SK-N-SH treated with all-trans-retinoic acid at 6 μM for 48 hours (cell line): ENCODE measurements at regions not wholly inside any gene's neighbourhood (a gene's known extent, or its start where the extent isn't known, plus 50 kb on each side); places are given as distances from the start of the nearest gene placed in this dataset.

Experiments
- ESRRG ChIP-seq: fragments of 250-450 bp; sonication (Bioruptor Pico); IDR thresholded peaks from 2 replicates; pipeline ENCODE4 v1.6.1; 2021; ENCODE audit warnings: mild to moderate bottlenecking
- GLIS3 ChIP-seq: fragments of 250-450 bp; sonication (Bioruptor Pico); IDR thresholded peaks from 2 replicates; pipeline ENCODE4 v1.5.0; 2020; ENCODE audit warnings: mild to moderate bottlenecking, moderate library complexity
- OSR1 ChIP-seq: fragments of 250-450 bp; sonication (Bioruptor Pico); IDR thresholded peaks from 2 replicates; pipeline ENCODE4 v1.8.0; 2022; ENCODE audit warnings: moderate library complexity, mild to moderate bottlenecking, inconsistent platforms
- PATZ1 ChIP-seq: fragments of 250-450 bp; sonication (Bioruptor Pico); IDR thresholded peaks from 2 replicates; pipeline ENCODE4 v1.8.0; 2020; ENCODE audit warnings: mild to moderate bottlenecking, moderate library complexity, borderline replicate concordance
- POU6F1 ChIP-seq: fragments of 250-450 bp; sonication (Bioruptor Pico); IDR thresholded peaks from 2 replicates; pipeline ENCODE4 v1.8.0; 2021; ENCODE audit warnings: low read depth, mild to moderate bottlenecking, moderate library complexity, borderline replicate concordance
- PPARA ChIP-seq: fragments of 250-450 bp; sonication (Bioruptor Pico); IDR thresholded peaks from 2 replicates; pipeline ENCODE4 v1.5.0; 2020; ENCODE audit warnings: mild to moderate bottlenecking, borderline replicate concordance
- RARB ChIP-seq: fragments of 250-450 bp; sonication (Bioruptor Pico); IDR thresholded peaks from 2 replicates; pipeline ENCODE4 v1.8.0; 2021; ENCODE audit warnings: mild to moderate bottlenecking, moderate library complexity
- TOX ChIP-seq: fragments of 250-450 bp; sonication (Bioruptor Pico); IDR thresholded peaks from 2 replicates; pipeline ENCODE4 v1.8.0; 2021; ENCODE audit warnings: mild to moderate bottlenecking, moderate library complexity, borderline replicate concordance
- TSHZ2 ChIP-seq: fragments of 250-450 bp; sonication (Bioruptor Pico); IDR thresholded peaks from 2 replicates; pipeline ENCODE4 v1.5.0; 2020; ENCODE audit warnings: mild to moderate bottlenecking, moderate library complexity
- ZFP3 ChIP-seq: fragments of 250-450 bp; sonication (Bioruptor Pico); IDR thresholded peaks from 2 replicates; pipeline ENCODE4 v1.5.0; 2020; ENCODE audit warnings: mild to moderate bottlenecking, moderate library complexity
- ZFP30 ChIP-seq: fragments of 450-650 bp; formaldehyde crosslinking; IDR thresholded peaks from 2 replicates; pipeline ENCODE4 v1.5.0; 2022; ENCODE audit warnings: mild to moderate bottlenecking, moderate library complexity
- ZNF565 ChIP-seq: fragments of 450-650 bp; formaldehyde crosslinking; conservative IDR thresholded peaks from 2 replicates; pipeline ENCODE4 v1.5.0; 2020; ENCODE audit warnings: low read depth, mild to moderate bottlenecking, moderate library complexity

- TF ChIP-seq ZFP3: no peak
- TF ChIP-seq PATZ1: no peak
- TF ChIP-seq TSHZ2: no peak
- TF ChIP-seq PPARA: no peak
- no peak for TF ChIP-seq GLIS3 (CRISPR knock-in tag)
- TF ChIP-seq OSR1 (CRISPR knock-in tag): no peak
- TF ChIP-seq ZFP30 (CRISPR knock-in tag): no peak
- no peak for TF ChIP-seq TOX (CRISPR knock-in tag)
- no peak for TF ChIP-seq RARB (CRISPR knock-in tag)
- TF ChIP-seq ESRRG (CRISPR knock-in tag): no peak
- TF ChIP-seq POU6F1 (CRISPR knock-in tag): no peak
- TF ChIP-seq ZNF565 (CRISPR knock-in tag): no peak
Measured at GRCh38 chr7:121639705-121640104, 233.3 kb upstream of the PTPRZ1 start.
